ENCODE measurements at regions not wholly inside any gene's neighbourhood (a gene's known extent, or its start where the extent isn't known, plus 50 kb on each side); places are given as distances from the start of the nearest gene placed in this dataset.

DNA sequence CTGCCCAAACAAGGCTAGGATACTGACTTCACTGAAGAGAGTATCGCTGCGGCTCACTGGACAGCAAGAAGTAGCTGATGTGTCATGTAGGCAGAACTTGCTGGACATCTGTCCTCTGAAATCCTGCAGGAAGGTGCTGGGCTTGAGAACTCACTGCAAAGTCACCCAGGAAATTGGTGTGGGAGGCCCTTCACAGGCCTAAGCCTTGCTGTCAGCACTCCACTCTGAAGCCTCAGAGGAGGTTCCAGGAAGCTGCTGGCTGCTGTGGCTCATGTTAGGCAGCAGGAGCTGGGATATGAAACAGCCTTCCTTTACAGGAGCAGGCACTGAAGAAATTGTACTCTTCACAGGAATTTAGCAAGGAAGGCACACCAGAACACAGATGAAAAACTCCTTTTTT lies 88.3 kb upstream of the CCDC68 start:
- TF ChIP-seq, protein P1, sequence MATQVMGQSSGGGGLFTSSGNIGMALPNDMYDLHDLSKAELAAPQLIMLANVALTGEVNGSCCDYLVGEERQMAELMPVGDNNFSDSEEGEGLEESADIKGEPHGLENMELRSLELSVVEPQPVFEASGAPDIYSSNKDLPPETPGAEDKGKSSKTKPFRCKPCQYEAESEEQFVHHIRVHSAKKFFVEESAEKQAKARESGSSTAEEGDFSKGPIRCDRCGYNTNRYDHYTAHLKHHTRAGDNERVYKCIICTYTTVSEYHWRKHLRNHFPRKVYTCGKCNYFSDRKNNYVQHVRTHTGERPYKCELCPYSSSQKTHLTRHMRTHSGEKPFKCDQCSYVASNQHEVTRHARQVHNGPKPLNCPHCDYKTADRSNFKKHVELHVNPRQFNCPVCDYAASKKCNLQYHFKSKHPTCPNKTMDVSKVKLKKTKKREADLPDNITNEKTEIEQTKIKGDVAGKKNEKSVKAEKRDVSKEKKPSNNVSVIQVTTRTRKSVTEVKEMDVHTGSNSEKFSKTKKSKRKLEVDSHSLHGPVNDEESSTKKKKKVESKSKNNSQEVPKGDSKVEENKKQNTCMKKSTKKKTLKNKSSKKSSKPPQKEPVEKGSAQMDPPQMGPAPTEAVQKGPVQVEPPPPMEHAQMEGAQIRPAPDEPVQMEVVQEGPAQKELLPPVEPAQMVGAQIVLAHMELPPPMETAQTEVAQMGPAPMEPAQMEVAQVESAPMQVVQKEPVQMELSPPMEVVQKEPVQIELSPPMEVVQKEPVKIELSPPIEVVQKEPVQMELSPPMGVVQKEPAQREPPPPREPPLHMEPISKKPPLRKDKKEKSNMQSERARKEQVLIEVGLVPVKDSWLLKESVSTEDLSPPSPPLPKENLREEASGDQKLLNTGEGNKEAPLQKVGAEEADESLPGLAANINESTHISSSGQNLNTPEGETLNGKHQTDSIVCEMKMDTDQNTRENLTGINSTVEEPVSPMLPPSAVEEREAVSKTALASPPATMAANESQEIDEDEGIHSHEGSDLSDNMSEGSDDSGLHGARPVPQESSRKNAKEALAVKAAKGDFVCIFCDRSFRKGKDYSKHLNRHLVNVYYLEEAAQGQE (IDR thresholded peaks at IDR 0.05; ENCODE audit: low read depth) = no peak
- no peak for TF ChIP-seq YY1 (IDR thresholded peaks at IDR 0.05; ENCODE audit: low read depth)
- no peak for TF ChIP-seq RAD21 (IDR thresholded peaks at IDR 0.05; ENCODE audit: low read depth)
- no peak for TF ChIP-seq FOXM1 (IDR thresholded peaks at IDR 0.05; ENCODE audit: borderline replicate concordance, low read depth)
- TF ChIP-seq EP300 (IDR thresholded peaks at IDR 0.05; ENCODE audit: borderline replicate concordance) = no peak
- TF ChIP-seq NFIC (IDR thresholded peaks at IDR 0.05) = no peak
- no peak for TF ChIP-seq EGR1 (IDR thresholded peaks at IDR 0.05)
